Psoas muscle (tissue), 7 donors: ENCODE measurements at regions not wholly inside any gene's neighbourhood (a gene's known extent, or its start where the extent isn't known, plus 50 kb on each side); places are given as distances from the start of the nearest gene placed in this dataset.

Experiments used
- ATAC-seq, 4 donors: fragments of 200-7000 bp; cut with Tn5 transposase; one replicate each; pipeline ENCODE4 v1.9.1; 2020; ENCODE audit warnings: moderate library complexity in 3 of 4, mild to moderate bottlenecking in 2 of 4
- DNase-seq, 2 donors: peaks; one replicate each; pipeline ENCODE4 v3.0.0-alpha.2; 2020
- H3K27ac ChIP-seq: fragments of 200-600 bp; one replicate; pipeline ENCODE4 v1.8.0; 2022
- H3K27me3 ChIP-seq, 3 donors: fragments of 200-600 bp in 1 of 3; one replicate each; pipeline versions ENCODE4 v1.6.1 to v1.8.0; 2013 to 2022; ENCODE audit warnings: low read length in 2 of 3, mild to moderate bottlenecking in 2 of 3, moderate library complexity in 1 of 3; ENCODE audit not compliant: insufficient read depth in 3 of 3
- H3K36me3 ChIP-seq, 2 donors: fragments of 200-600 bp in 1 of 2; one replicate each; pipeline versions ENCODE4 v1.6.1 to v1.8.0; 2013 to 2022; ENCODE audit warnings: low read depth in 1 of 2, mild to moderate bottlenecking in 1 of 2, moderate library complexity in 1 of 2; ENCODE audit not compliant: insufficient read depth in 1 of 2
- H3K4me1 ChIP-seq: fragments of 200-600 bp; one replicate; pipeline ENCODE4 v1.8.0; 2022
- H3K4me3 ChIP-seq: fragments of 200-600 bp; one replicate; pipeline ENCODE4 v1.8.0; 2022; ENCODE audit warnings: mild to moderate bottlenecking
- H3K9me3 ChIP-seq: fragments of 200-600 bp; one replicate; pipeline ENCODE4 v1.8.0; 2022
- WGBS, 3 donors: extraction: QIAGEN DNeasy Blood & Tissue Kit; methylation state at CpG; one replicate each; pipeline versions ENCODE4 v1.1.6 to v1.1.7; 2013; 5-methylcytosine and 5-hydroxymethylcytosine counted together
- intact Hi-C, 2 donors: fragments of 100-400 bp; cut with DNase I; formaldehyde crosslinking; loops; one replicate each; pipeline versions ENCODE4 v1.11.0 to v1.14.2; 2022
- TF ChIP-seq, protein P1 (sequence below): fragments of 200-600 bp; IDR thresholded peaks from one replicate; pipeline ENCODE4 v1.8.0; 2022; ENCODE audit warnings: antibody characterized with exemption
- donor health status: healthy with polysubstance abuse.
- donor health status: DM: no; HTN: no; CAD: no; lungs with moderate emphysema.
- donor health status: Bipolar disorder and iron deficiency.
- donor health status: healthy.
- donor health status: DM: yes; HTN: yes; CAD: no.
- donor health status: DM: no; HTN: no; CAD: no.
- donor health status: DM: yes; HTN: yes; CAD: no.

GRCh38 chr14:87712396-87713090 lies 280.4 kb downstream of the GALC start:
- TF ChIP-seq, protein P1, sequence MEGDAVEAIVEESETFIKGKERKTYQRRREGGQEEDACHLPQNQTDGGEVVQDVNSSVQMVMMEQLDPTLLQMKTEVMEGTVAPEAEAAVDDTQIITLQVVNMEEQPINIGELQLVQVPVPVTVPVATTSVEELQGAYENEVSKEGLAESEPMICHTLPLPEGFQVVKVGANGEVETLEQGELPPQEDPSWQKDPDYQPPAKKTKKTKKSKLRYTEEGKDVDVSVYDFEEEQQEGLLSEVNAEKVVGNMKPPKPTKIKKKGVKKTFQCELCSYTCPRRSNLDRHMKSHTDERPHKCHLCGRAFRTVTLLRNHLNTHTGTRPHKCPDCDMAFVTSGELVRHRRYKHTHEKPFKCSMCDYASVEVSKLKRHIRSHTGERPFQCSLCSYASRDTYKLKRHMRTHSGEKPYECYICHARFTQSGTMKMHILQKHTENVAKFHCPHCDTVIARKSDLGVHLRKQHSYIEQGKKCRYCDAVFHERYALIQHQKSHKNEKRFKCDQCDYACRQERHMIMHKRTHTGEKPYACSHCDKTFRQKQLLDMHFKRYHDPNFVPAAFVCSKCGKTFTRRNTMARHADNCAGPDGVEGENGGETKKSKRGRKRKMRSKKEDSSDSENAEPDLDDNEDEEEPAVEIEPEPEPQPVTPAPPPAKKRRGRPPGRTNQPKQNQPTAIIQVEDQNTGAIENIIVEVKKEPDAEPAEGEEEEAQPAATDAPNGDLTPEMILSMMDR = no peak
- WGBS, 3 donors = 57 to 61% (median 60%) methylated on average over 6 of the region's 6 CpGs
- Histone ChIP-seq H3K4me3 (no peak overlapping the region), H3K9me3 (no peaks in the 10 kb centered on the region), H3K27ac (no peak overlapping the region), H3K4me1 (no peaks in the 10 kb centered on the region), H3K27me3 (peaks cover 0 to 3% (median 0%) of the 10 kb centered on the region in 3 donors), H3K36me3 (no peaks in the 10 kb centered on the region)
- no peak for ATAC-seq
- intact Hi-C loops = no loop called here
- no peak for DNase-seq

DNA sequence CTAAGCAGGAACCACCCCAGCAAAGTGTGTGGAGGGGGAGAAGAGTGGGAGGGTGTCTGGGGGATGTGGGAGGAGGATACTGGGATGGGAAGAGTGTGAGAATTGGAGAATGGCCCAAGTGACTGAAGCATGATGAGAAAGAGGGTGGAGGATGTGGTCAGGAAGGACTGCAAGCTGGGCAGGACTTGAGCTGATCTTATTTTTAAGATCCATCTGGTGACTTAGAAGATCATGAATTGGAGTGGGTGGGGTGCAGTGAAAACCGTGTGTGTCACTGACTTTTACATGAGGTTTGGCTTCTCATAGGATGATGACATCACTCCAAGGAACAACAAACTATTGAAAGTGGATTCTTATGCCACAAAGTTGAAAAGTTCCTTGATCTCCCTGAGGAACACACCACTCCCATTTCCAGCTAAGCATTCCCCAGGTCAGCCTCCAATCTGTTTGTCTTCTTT lies 287.5 kb downstream of the GALC start:
- no peak overlapping the region for H3K27ac ChIP-seq
- no peak for DNase-seq
- TF ChIP-seq, protein P1 = no peak
- no peaks in the 10 kb centered on the region for H3K36me3 ChIP-seq
- 8 to 13% (median 10%) methylated on average over 1 of the region's 1 CpG for WGBS, 3 donors
- no peak for ATAC-seq
- intact Hi-C loops = no loop called here
- no peaks in the 10 kb centered on the region for H3K4me1 ChIP-seq
- H3K9me3 ChIP-seq = no peaks in the 10 kb centered on the region
- H3K4me3 ChIP-seq = no peak overlapping the region
- no peaks in the 10 kb centered on the region for H3K27me3 ChIP-seq

DNA sequence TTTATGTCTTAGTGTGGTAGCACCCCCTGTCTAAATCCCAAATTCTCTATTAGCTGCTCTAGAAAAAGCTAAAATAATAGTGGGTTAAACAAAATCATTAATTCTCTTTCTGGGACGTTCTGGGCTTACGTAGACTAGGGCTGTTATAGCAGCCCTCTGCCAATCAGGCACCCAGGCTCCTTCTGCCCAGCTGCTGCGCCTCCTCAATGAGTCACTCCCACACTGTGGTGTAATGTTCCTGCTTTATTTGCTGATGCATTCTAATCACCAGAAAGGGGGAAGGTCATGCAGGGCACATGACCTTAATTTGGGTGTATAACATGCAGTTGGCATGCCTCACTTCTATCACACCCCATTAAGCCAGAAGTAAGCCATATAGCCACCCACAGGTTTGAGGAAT lies 294.5 kb downstream of the GALC start:
- Histone ChIP-seq H3K4me1 (no peaks in the 10 kb centered on the region), H3K27me3 (no peaks in the 10 kb centered on the region), H3K27ac (no peak overlapping the region), H3K36me3 (no peaks in the 10 kb centered on the region), H3K4me3 (no peak overlapping the region), H3K9me3 (no peaks in the 10 kb centered on the region)
- 57 to 76% (median 61%) methylated on average over 3 of the region's 3 CpGs for WGBS, 3 donors
- intact Hi-C loops = no loop called here
- no peak for DNase-seq
- no peak for ATAC-seq
- TF ChIP-seq, protein P1 = no peak

GRCh38 chr14:87696485-87696884 lies 296.5 kb downstream of the GALC start:
- TF ChIP-seq, protein P1 = no peak
- Histone ChIP-seq H3K27ac (no peak overlapping the region), H3K27me3 (no peaks in the 10 kb centered on the region), H3K4me3 (no peak overlapping the region), H3K36me3 (no peaks in the 10 kb centered on the region), H3K4me1 (no peaks in the 10 kb centered on the region), H3K9me3 (no peaks in the 10 kb centered on the region)
- no peak for ATAC-seq
- intact Hi-C loops = no loop called here
- no peak for DNase-seq
- 38 to 95% (median 58%) methylated on average over 1 of the region's 1 CpG for WGBS, 3 donors
